Tibial nerve (tissue), 4 donors: ENCODE measurements at regions not wholly inside any gene's neighbourhood (a gene's known extent, or its start where the extent isn't known, plus 50 kb on each side); places are given as distances from the start of the nearest gene placed in this dataset.

Source experiments
- DNase-seq, 2 donors: peaks; one replicate each; pipeline ENCODE4 v3.0.0-alpha.2; 2019; ENCODE audit warnings: low spot score in 2 of 2
- H3K27ac ChIP-seq, 4 donors: fragments of 200-600 bp; sonication (generic) in 3 of 4; one replicate each; pipeline ENCODE4 v1.5.1; 2017 to 2019; ENCODE audit warnings: mild to moderate bottlenecking in 1 of 4
- H3K27me3 ChIP-seq, 2 donors: fragments of 200-600 bp; sonication (generic) in 1 of 2; one replicate each; pipeline versions ENCODE4 v1.5.1 to v1.6.0; 2017 to 2019
- H3K36me3 ChIP-seq, 3 donors: fragments of 200-600 bp; sonication (generic); one replicate each; pipeline ENCODE4 v1.5.1; 2018 to 2019
- H3K4me1 ChIP-seq, 4 donors: fragments of 200-600 bp; sonication (generic) in 3 of 4; one replicate each; pipeline ENCODE4 v1.5.1; 2017 to 2019
- H3K4me3 ChIP-seq, 4 donors: fragments of 200-600 bp; sonication (generic) in 3 of 4; one replicate each; pipeline ENCODE4 v1.5.1; 2017 to 2019; ENCODE audit warnings: mild to moderate bottlenecking in 1 of 4, moderate library complexity in 1 of 4
- H3K9me3 ChIP-seq, 4 donors: fragments of 200-600 bp; sonication (generic) in 3 of 4; one replicate each; pipeline ENCODE4 v1.5.1; 2017 to 2019
- EP300 ChIP-seq, 2 donors: sonication (generic); formaldehyde crosslinking; IDR thresholded peaks; one replicate each; pipeline ENCODE4 v1.6.1; 2017; ENCODE audit warnings: antibody characterized with exemption in 2 of 2, mild to moderate bottlenecking in 1 of 2
- POLR2A ChIP-seq, 2 donors: fragments of 450-650 bp; IDR thresholded peaks; one replicate each; pipeline ENCODE4 v1.6.1; 2017; ENCODE audit warnings: antibody characterized with exemption in 2 of 2, mild to moderate bottlenecking in 2 of 2, moderate library complexity in 2 of 2
- WGBS, 2 donors: methylation state at CpG; one replicate each; pipeline ENCODE4 v1.1.5; 2018; 5-methylcytosine and 5-hydroxymethylcytosine counted together
- TF ChIP-seq, protein P1 (sequence below), 5 experiments: fragments of 200-600 bp in 3 of 5; fragments of 450-650 bp in 2 of 5; sonication (generic) in 3 of 5; IDR thresholded peaks; one replicate each; pipeline ENCODE4 v1.5.1; 2016 to 2019; ENCODE audit warnings: antibody characterized with exemption in 5 of 5, mild to moderate bottlenecking in 3 of 5, moderate library complexity in 2 of 5

DNA sequence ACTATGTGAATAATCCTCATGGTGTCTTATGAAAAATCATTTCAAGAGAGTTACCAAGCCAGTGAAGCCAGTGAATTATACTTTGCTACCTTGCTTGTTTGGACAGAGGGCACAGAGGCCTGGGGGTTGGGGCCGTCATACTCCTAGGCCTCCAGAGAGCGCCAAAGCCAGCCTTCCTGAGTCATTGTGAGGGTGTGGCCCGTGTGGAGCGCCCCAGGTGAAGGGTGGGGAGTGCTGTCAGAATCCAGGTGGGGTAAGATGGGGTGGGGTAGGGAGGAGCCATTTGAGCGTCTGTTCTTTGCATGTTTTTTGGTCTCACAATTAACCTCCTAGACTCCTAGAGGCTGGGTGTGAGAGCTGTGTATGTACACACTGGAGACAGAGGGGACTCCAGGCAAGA lies 71.1 kb downstream of the PERP start:
- Histone ChIP-seq H3K27me3 (no peaks in the 10 kb centered on the region), H3K4me1 (no peaks in the 10 kb centered on the region), H3K9me3 (no peaks in the 10 kb centered on the region), H3K36me3 (no peaks in the 10 kb centered on the region), H3K4me3 (no peak overlapping the region), H3K27ac (no peak overlapping the region)
- no peak for DNase-seq
- TF ChIP-seq, protein P1, sequence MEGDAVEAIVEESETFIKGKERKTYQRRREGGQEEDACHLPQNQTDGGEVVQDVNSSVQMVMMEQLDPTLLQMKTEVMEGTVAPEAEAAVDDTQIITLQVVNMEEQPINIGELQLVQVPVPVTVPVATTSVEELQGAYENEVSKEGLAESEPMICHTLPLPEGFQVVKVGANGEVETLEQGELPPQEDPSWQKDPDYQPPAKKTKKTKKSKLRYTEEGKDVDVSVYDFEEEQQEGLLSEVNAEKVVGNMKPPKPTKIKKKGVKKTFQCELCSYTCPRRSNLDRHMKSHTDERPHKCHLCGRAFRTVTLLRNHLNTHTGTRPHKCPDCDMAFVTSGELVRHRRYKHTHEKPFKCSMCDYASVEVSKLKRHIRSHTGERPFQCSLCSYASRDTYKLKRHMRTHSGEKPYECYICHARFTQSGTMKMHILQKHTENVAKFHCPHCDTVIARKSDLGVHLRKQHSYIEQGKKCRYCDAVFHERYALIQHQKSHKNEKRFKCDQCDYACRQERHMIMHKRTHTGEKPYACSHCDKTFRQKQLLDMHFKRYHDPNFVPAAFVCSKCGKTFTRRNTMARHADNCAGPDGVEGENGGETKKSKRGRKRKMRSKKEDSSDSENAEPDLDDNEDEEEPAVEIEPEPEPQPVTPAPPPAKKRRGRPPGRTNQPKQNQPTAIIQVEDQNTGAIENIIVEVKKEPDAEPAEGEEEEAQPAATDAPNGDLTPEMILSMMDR (IDR thresholded peaks at IDR 0.05): no peak
- TF ChIP-seq POLR2A (IDR thresholded peaks at IDR 0.05) (no peak), EP300 (IDR thresholded peaks at IDR 0.05) (no peak)
- 75 to 81% methylated on average over 5 of the region's 5 CpGs for WGBS, 2 donors

- Histone ChIP-seq H3K4me3 (no peak overlapping the region), H3K27ac (no peak overlapping the region), H3K27me3 (no peaks in the 10 kb centered on the region), H3K9me3 (peaks cover 0 to 2% (median 0%) of the 10 kb centered on the region in 4 donors), H3K36me3 (no peaks in the 10 kb centered on the region), H3K4me1 (no peaks in the 10 kb centered on the region)
- no peak for DNase-seq
- no peak for TF ChIP-seq POLR2A (IDR thresholded peaks at IDR 0.05)
- TF ChIP-seq EP300 (IDR thresholded peaks at IDR 0.05): no peak
- TF ChIP-seq, protein P1 (IDR thresholded peaks at IDR 0.05): no peak
- WGBS, 2 donors: 47 to 55% methylated on average over 4 of the region's 4 CpGs
These were observed 70.2 kb downstream of the PERP start for GRCh38 chr6:138037009-138037504.

- TF ChIP-seq EP300 (IDR thresholded peaks at IDR 0.05) (no peak), POLR2A (IDR thresholded peaks at IDR 0.05) (no peak)
- TF ChIP-seq, protein P1 (IDR thresholded peaks at IDR 0.05): no peak
- H3K4me3 ChIP-seq: no peak overlapping the region
- no peak for DNase-seq
- no peaks in the 10 kb centered on the region for H3K36me3 ChIP-seq
- H3K9me3 ChIP-seq: peaks cover 0 to 2% (median 1%) of the 10 kb centered on the region in 4 donors
- WGBS, 2 donors: 90 to 91% methylated on average over 7 of the region's 7 CpGs
- no peaks in the 10 kb centered on the region for H3K4me1 ChIP-seq
- no peak overlapping the region for H3K27ac ChIP-seq
- no peaks in the 10 kb centered on the region for H3K27me3 ChIP-seq
These were observed 68.9 kb downstream of the PERP start for GRCh38 chr6:138038142-138038870.
